B cell (primary cell): ENCODE measurements at regions not wholly inside any gene's neighbourhood (a gene's known extent, or its start where the extent isn't known, plus 50 kb on each side); places are given as distances from the start of the nearest gene placed in this dataset.

Experiments
- ATAC-seq: fragments of 200-7000 bp; cut with Tn5 transposase; one replicate; pipeline ENCODE4 v1.10.0; 2021; ENCODE audit warnings: low read depth, mild to moderate bottlenecking, moderate number of reproducible peaks, moderate library complexity
- CTCF ChIA-PET: fragments of 350-600 bp; sonication (Branson Sonifier 250); formaldehyde crosslinking; loops from one replicate; lab custom pipeline; 2021; ENCODE audit warnings: antibody characterized with exemption, inconsistent platforms; lab: Charles Lee
- POLR2A ChIA-PET: fragments of 350-600 bp; sonication (Branson Sonifier 250); formaldehyde crosslinking; loops from one replicate; lab custom pipeline; 2021; ENCODE audit warnings: antibody characterized with exemption; lab: Charles Lee
- DNase-seq: peaks from one replicate; pipeline ENCODE4 v3.0.0; 2013
- H2AFZ ChIP-seq: 2 replicates; pipeline ENCODE4 v1.6.1; 2012; ENCODE audit warnings: mild to moderate bottlenecking, low read depth, low read length; ENCODE audit not compliant: insufficient read depth, poor library complexity, severe bottlenecking
- H3K27ac ChIP-seq, 2 donors: 1 replicate in 1 of 2; 2 replicates in 1 of 2; pipeline ENCODE4 v1.5.1; 2012 to 2013; ENCODE audit warnings: low read length in 2 of 2, mild to moderate bottlenecking in 2 of 2, moderate library complexity in 1 of 2
- H3K27me3 ChIP-seq, 4 experiments: fragments of 200-600 bp in 1 of 4; sonication (generic) in 1 of 4; replicated peaks in 1 of 4; 1 replicate in 2 of 4; 2 replicates in 2 of 4; pipeline versions ENCODE4 v1.6.1 to v1.7.0; 2013 to 2016; ENCODE audit warnings: low read length in 3 of 4, mild to moderate bottlenecking in 2 of 4, mixed read lengths in 1 of 4, moderate library complexity in 1 of 4; ENCODE audit not compliant: insufficient read depth in 4 of 4, control insufficient read depth in 3 of 4; ENCODE audit errors: control extremely low read depth in 1 of 4
- H3K36me3 ChIP-seq, 2 experiments: replicated peaks in 1 of 2; 1 replicate in 1 of 2; 2 replicates in 1 of 2; pipeline versions ENCODE4 v1.6.1 to v1.7.1; 2013; ENCODE audit warnings: low read length in 1 of 2; ENCODE audit not compliant: insufficient read depth in 2 of 2, control insufficient read depth in 1 of 2; ENCODE audit errors: control extremely low read depth in 1 of 2, extremely low read depth in 1 of 2
- H3K4me1 ChIP-seq, 2 donors: fragments of 200-600 bp in 1 of 2; sonication (generic) in 1 of 2; 1 replicate in 1 of 2; 2 replicates in 1 of 2; pipeline versions ENCODE4 v1.5.1 to v1.6.1; 2013 to 2017; ENCODE audit warnings: low read length in 2 of 2; ENCODE audit not compliant: control insufficient read depth in 2 of 2, insufficient read depth in 2 of 2
- H3K4me2 ChIP-seq: replicated peaks from 2 replicates; pipeline ENCODE3; 2012; ENCODE audit warnings: mild to moderate bottlenecking, low read depth, low read length; ENCODE audit not compliant: poor library complexity, severe bottlenecking
- H3K4me3 ChIP-seq, 5 experiments: fragments of 200-600 bp in 1 of 5; sonication (generic) in 1 of 5; 1 replicate in 3 of 5; 2 replicates in 2 of 5; pipeline versions ENCODE4 v1.5.1 to v1.7.0; 2011 to 2016; ENCODE audit warnings: low read length in 4 of 5, mild to moderate bottlenecking in 4 of 5, low read depth in 2 of 5, control low read depth in 1 of 5, moderate library complexity in 1 of 5; ENCODE audit not compliant: insufficient read depth in 1 of 5; ENCODE audit errors: control extremely low read depth in 1 of 5, extremely low read depth in 1 of 5
- H3K79me2 ChIP-seq: fragments of 200-600 bp; sonication (generic); one replicate; pipeline ENCODE4 v1.6.0; 2016; ENCODE audit warnings: low read length; ENCODE audit not compliant: control insufficient read depth, insufficient read depth
- H3K9ac ChIP-seq: fragments of 200-600 bp; sonication (generic); 2 replicates; pipeline ENCODE4 v1.6.1; 2017; ENCODE audit warnings: mild to moderate bottlenecking, low read length, moderate library complexity
- H3K9me3 ChIP-seq, 3 donors: one replicate each; pipeline versions ENCODE4 v1.6.1 to v1.7.1; 2013; ENCODE audit warnings: low read length in 2 of 3; ENCODE audit not compliant: control insufficient read depth in 2 of 3, insufficient read depth in 1 of 3; ENCODE audit errors: control extremely low read depth in 1 of 3
- H4K20me1 ChIP-seq: 2 replicates; pipeline ENCODE4 v1.6.0; 2012; ENCODE audit warnings: mild to moderate bottlenecking, low read length; ENCODE audit not compliant: insufficient read depth, control insufficient read depth, poor library complexity, severe bottlenecking
- H3K27ac Mint-ChIP-seq: one replicate; pipeline ENCODE4 v1.8.0; 2021; ENCODE audit warnings: mixed read lengths
- H3K27me3 Mint-ChIP-seq: one replicate; pipeline ENCODE4 v1.8.0; 2021; ENCODE audit warnings: mixed read lengths
- H3K4me1 Mint-ChIP-seq: one replicate; pipeline ENCODE4 v1.8.0; 2021; ENCODE audit warnings: mixed read lengths
- H3K4me3 Mint-ChIP-seq: one replicate; pipeline ENCODE4 v1.8.0; 2021; ENCODE audit warnings: mixed read lengths
- H3K9me3 Mint-ChIP-seq: one replicate; pipeline ENCODE4 v1.8.0; 2022; ENCODE audit warnings: mixed read lengths; ENCODE audit not compliant: insufficient read depth
- CTCF ChIP-seq: fragments of 200-600 bp; IDR thresholded peaks from one replicate; pipeline ENCODE4 v1.8.0; 2022; ENCODE audit warnings: antibody characterized with exemption, mild to moderate bottlenecking
- EZH2 ChIP-seq: IDR thresholded peaks from 2 replicates; pipeline ENCODE4 v1.6.1; 2012; ENCODE audit warnings: borderline replicate concordance, low read depth, mild to moderate bottlenecking, moderate library complexity, low read length; ENCODE audit not compliant: insufficient read depth, poor library complexity, severe bottlenecking
- WGBS: methylation state at CpG from one replicate; pipeline ENCODE4 v1.1.5; 2013; ENCODE audit warnings: missing lambda C conversion rate; ENCODE audit not compliant: insufficient coverage; 5-methylcytosine and 5-hydroxymethylcytosine counted together
- intact Hi-C: fragments of 100-400 bp; cut with micrococcal nuclease; formaldehyde crosslinking; loops from one replicate; pipeline ENCODE4 v1.10.0; 2022

GRCh38 chr11:104765401-104766095 lies 132.7 kb downstream of the CASP12 start:
- CTCF ChIA-PET: no interaction called here
- no peak overlapping the region for H3K27ac Mint-ChIP-seq

GRCh38 chr11:104764710-104765045 lies 133.6 kb downstream of the CASP12 start:
- peaks cover 0 to 10% of the 10 kb centered on the region in 2 donors for H3K4me1 ChIP-seq
- H3K4me2 ChIP-seq: no peak overlapping the region
- DNase-seq (no peak), ATAC-seq (no peak)
- H3K9ac ChIP-seq: no peak overlapping the region
- no peaks in the 10 kb centered on the region for H3K79me2 ChIP-seq
- intact Hi-C loops: no loop called here
- peak overlapping the region; percentile 5 for H2AFZ ChIP-seq
- Mint-ChIP-seq H3K9me3 (peaks cover 8% of the 10 kb centered on the region), H3K27me3 (no peaks in the 10 kb centered on the region), H3K4me1 (peaks cover 14% of the 10 kb centered on the region), H3K4me3 (no peak overlapping the region), H3K27ac (no peak overlapping the region)
- ChIA-PET POLR2A (no interaction called here), CTCF (no interaction called here)
- no peak for TF ChIP-seq EZH2
- TF ChIP-seq CTCF: no peak
- H3K27me3 ChIP-seq: no peaks in the 10 kb centered on the region
- no CpG with 5 or more reads among the region's 1 CpG for WGBS
- H3K4me3 ChIP-seq: no peak overlapping the region
- no peaks in the 10 kb centered on the region for H3K36me3 ChIP-seq
- no peak overlapping the region for H3K27ac ChIP-seq
- H4K20me1 ChIP-seq: no peaks in the 10 kb centered on the region
- H3K9me3 ChIP-seq: peaks cover 0 to 2% (median 0%) of the 10 kb centered on the region in 3 donors

More at GRCh38 chr11:104765401-104766095, 132.7 kb downstream of the CASP12 start:
- DNase-seq (no peak), ATAC-seq (no peak)
- 100% methylated on average over 2 of the region's 8 CpGs for WGBS
- Histone ChIP-seq H2AFZ (no peak overlapping the region), H3K27ac (no peak overlapping the region), H3K36me3 (no peaks in the 10 kb centered on the region), H4K20me1 (no peaks in the 10 kb centered on the region), H3K27me3 (no peaks in the 10 kb centered on the region), H3K9ac (no peak overlapping the region), H3K79me2 (no peaks in the 10 kb centered on the region), H3K4me2 (no peak overlapping the region), H3K4me3 (no peak overlapping the region), H3K4me1 (peaks cover 0 to 10% of the 10 kb centered on the region in 2 donors), H3K9me3 (no peaks in the 10 kb centered on the region)
- Mint-ChIP-seq H3K4me3 (no peak overlapping the region), H3K4me1 (peaks cover 14% of the 10 kb centered on the region), H3K9me3 (peaks cover 2% of the 10 kb centered on the region), H3K27me3 (no peaks in the 10 kb centered on the region)
- no peak for TF ChIP-seq EZH2
- intact Hi-C loops: no loop called here
- POLR2A ChIA-PET: no interaction called here
